H1 (cell line): ENCODE measurements at regions not wholly inside any gene's neighbourhood (a gene's known extent, or its start where the extent isn't known, plus 50 kb on each side); places are given as distances from the start of the nearest gene placed in this dataset.

ENCODE experiments used
- CTCF ChIA-PET: fragments of 300-600 bp; sonication (Branson Sonifier 250); formaldehyde crosslinking; loops from one replicate; lab custom pipeline; 2021; ENCODE audit not compliant: partially characterized antibody; lab: Charles Lee
- POLR2A ChIA-PET: fragments of 300-600 bp; sonication (Branson Sonifier 250); formaldehyde crosslinking; loops from one replicate; lab custom pipeline; 2021; ENCODE audit warnings: inconsistent platforms; ENCODE audit not compliant: partially characterized antibody; lab: Charles Lee
- DNase-seq, 2 experiments: peaks; one replicate each; pipeline versions ENCODE4 v3.0.0 to v3.0.0-alpha.2; 2010 to 2022; ENCODE audit warnings: low spot score in 2 of 2, low read depth in 1 of 2, mixed read lengths in 1 of 2
- FAIRE-seq: peaks from 2 replicates; lab custom pipeline; 2011; peaks lifted over from hg19 to GRCh38; lab: Jason Lieb, UNC
- H2AFZ ChIP-seq: 2 replicates; pipeline ENCODE4 v1.8.1; 2012; ENCODE audit warnings: low read length, inconsistent platforms
- H2AK5ac ChIP-seq: 2 replicates; pipeline ENCODE4 v1.6.1; 2013; ENCODE audit warnings: low read depth, low read length
- H2BK120ac ChIP-seq: replicated peaks from 2 replicates; pipeline ENCODE3; 2013; ENCODE audit warnings: low read depth, low read length, inconsistent platforms
- H2BK12ac ChIP-seq: 2 replicates; pipeline ENCODE4 v1.6.1; 2013; ENCODE audit warnings: low read depth, low read length
- H2BK15ac ChIP-seq: 2 replicates; pipeline ENCODE4 v1.6.1; 2013; ENCODE audit warnings: low read length
- H2BK20ac ChIP-seq: 2 replicates; pipeline ENCODE4 v1.6.1; 2013; ENCODE audit warnings: low read length
- H2BK5ac ChIP-seq: 2 replicates; pipeline ENCODE4 v1.6.1; 2013; ENCODE audit warnings: low read depth, low read length
- H3K14ac ChIP-seq: 2 replicates; pipeline ENCODE4 v1.6.1; 2013; ENCODE audit warnings: inconsistent platforms; ENCODE audit not compliant: insufficient read length
- H3K18ac ChIP-seq: 2 replicates; pipeline ENCODE4 v1.6.1; 2013; ENCODE audit warnings: low read length; ENCODE audit errors: extremely low read depth
- H3K23ac ChIP-seq: 2 replicates; pipeline ENCODE4 v1.6.1; 2013; ENCODE audit warnings: inconsistent platforms; ENCODE audit not compliant: insufficient read length
- H3K23me2 ChIP-seq: 2 replicates; pipeline ENCODE4 v1.6.1; 2013; ENCODE audit warnings: low read depth, low read length
- H3K27ac ChIP-seq: 2 replicates; pipeline ENCODE4 v1.6.1; 2011; ENCODE audit warnings: low read depth, low read length, inconsistent platforms
- H3K27me3 ChIP-seq, 4 experiments: replicated peaks in 1 of 4; 1 replicate in 1 of 4; 2 replicates in 3 of 4; pipeline versions ENCODE4 v1.6.1 to v1.8.1; 2011 to 2013; ENCODE audit warnings: low read length in 3 of 4, mild to moderate bottlenecking in 3 of 4, inconsistent platforms in 2 of 4, mixed read lengths in 2 of 4, moderate library complexity in 1 of 4; ENCODE audit not compliant: control insufficient read depth in 3 of 4, insufficient read depth in 3 of 4; ENCODE audit errors: extremely low read depth in 1 of 4
- H3K36me3 ChIP-seq, 4 experiments: 2 replicates each; pipeline versions ENCODE4 v1.6.1 to v1.8.1; 2011 to 2013; ENCODE audit warnings: mild to moderate bottlenecking in 4 of 4, low read length in 3 of 4, moderate library complexity in 2 of 4, control low read depth in 1 of 4, inconsistent platforms in 1 of 4; ENCODE audit not compliant: insufficient read depth in 4 of 4, control insufficient read depth in 2 of 4
- H3K4ac ChIP-seq: replicated peaks from 2 replicates; pipeline ENCODE3; 2013; ENCODE audit warnings: low read length, low read depth, mixed read lengths, inconsistent platforms; ENCODE audit not compliant: insufficient read length
- H3K4me1 ChIP-seq, 4 experiments: replicated peaks in 1 of 4; 1 replicate in 1 of 4; 2 replicates in 3 of 4; pipeline versions ENCODE4 v1.6.1 to v1.8.1; 2011 to 2013; ENCODE audit warnings: low read length in 3 of 4, inconsistent platforms in 2 of 4, mixed read lengths in 1 of 4; ENCODE audit not compliant: insufficient read depth in 4 of 4, control insufficient read depth in 3 of 4
- H3K4me2 ChIP-seq, 2 experiments: 2 replicates each; pipeline versions ENCODE4 v1.6.1 to v1.8.1; 2011 to 2013; ENCODE audit warnings: low read depth in 2 of 2, low read length in 2 of 2, control low read depth in 1 of 2, inconsistent platforms in 1 of 2, mild to moderate bottlenecking in 1 of 2; ENCODE audit not compliant: insufficient read depth in 1 of 2
- H3K4me3 ChIP-seq, 4 experiments: fragments of 200-600, 300-600 bp in 1 of 4; sonication (generic), shearing (Covaris generic), sonication (Bioruptor Twin) in 1 of 4; 2 replicates each; pipeline versions ENCODE4 v1.5.1 to v1.8.1; 2011 to 2016; ENCODE audit warnings: low read length in 4 of 4, low read depth in 3 of 4, control low read depth in 2 of 4, inconsistent platforms in 2 of 4, mild to moderate bottlenecking in 2 of 4, mixed read lengths in 1 of 4, moderate library complexity in 1 of 4; ENCODE audit not compliant: insufficient read depth in 2 of 4; ENCODE audit errors: extremely low read depth in 1 of 4
- H3K56ac ChIP-seq: replicated peaks from 2 replicates; pipeline ENCODE3; 2013; ENCODE audit warnings: low read depth, mild to moderate bottlenecking, mixed read lengths, low read length, inconsistent platforms; ENCODE audit not compliant: insufficient read length
- H3K79me1 ChIP-seq: 2 replicates; pipeline ENCODE4 v1.6.1; 2013; ENCODE audit warnings: low read depth, low read length, control low read depth
- H3K79me2 ChIP-seq, 2 experiments: 2 replicates each; pipeline versions ENCODE4 v1.6.1 to v1.8.1; 2012 to 2013; ENCODE audit warnings: low read length in 2 of 2, mild to moderate bottlenecking in 2 of 2, inconsistent platforms in 1 of 2; ENCODE audit not compliant: insufficient read depth in 2 of 2, control insufficient read depth in 1 of 2
- H3K9ac ChIP-seq, 4 experiments: replicated peaks in 1 of 4; 1 replicate in 1 of 4; 2 replicates in 3 of 4; pipeline versions ENCODE4 v1.6.1 to v1.8.1; 2011 to 2013; ENCODE audit warnings: low read depth in 3 of 4, low read length in 3 of 4, control low read depth in 2 of 4, mild to moderate bottlenecking in 2 of 4, moderate library complexity in 2 of 4, inconsistent platforms in 1 of 4; ENCODE audit errors: extremely low read depth in 1 of 4
- H3K9me3 ChIP-seq, 2 experiments: 2 replicates each; pipeline versions ENCODE4 v1.6.1 to v1.8.1; 2012 to 2013; ENCODE audit warnings: mild to moderate bottlenecking in 2 of 2, moderate library complexity in 2 of 2, control low read depth in 1 of 2, inconsistent platforms in 1 of 2, low read depth in 1 of 2, low read length in 1 of 2, mixed read lengths in 1 of 2; ENCODE audit not compliant: insufficient read depth in 2 of 2
- H4K20me1 ChIP-seq, 2 experiments: replicated peaks in 1 of 2; 2 replicates each; pipeline versions ENCODE3 to v1.8.1; 2011 to 2013; ENCODE audit warnings: inconsistent platforms in 2 of 2, low read length in 2 of 2, mild to moderate bottlenecking in 1 of 2; ENCODE audit not compliant: insufficient read depth in 2 of 2, control insufficient read depth in 1 of 2
- H4K5ac ChIP-seq: 2 replicates; pipeline ENCODE4 v1.6.1; 2013; ENCODE audit warnings: low read length, low read depth, mixed read lengths, inconsistent platforms; ENCODE audit not compliant: insufficient read length
- H4K8ac ChIP-seq: 2 replicates; pipeline ENCODE4 v1.8.0; 2013; ENCODE audit warnings: mild to moderate bottlenecking, moderate library complexity, low read length, inconsistent platforms; ENCODE audit not compliant: insufficient read depth; ENCODE audit errors: extremely low read depth
- H4K91ac ChIP-seq: replicated peaks from 2 replicates; pipeline ENCODE3; 2013; ENCODE audit warnings: low read length, mixed read lengths, inconsistent platforms; ENCODE audit not compliant: insufficient read length
- CTCF ChIP-seq, 3 experiments: IDR thresholded peaks; 1 replicate in 2 of 3; 2 replicates in 1 of 3; pipeline versions ENCODE4 v1.5.1 to v1.6.1; 2011; ENCODE audit warnings: low read length in 3 of 3, mild to moderate bottlenecking in 3 of 3, inconsistent platforms in 2 of 3, low read depth in 1 of 3, moderate library complexity in 1 of 3; ENCODE audit not compliant: insufficient read depth in 1 of 3; ENCODE audit errors: control extremely low read depth in 1 of 3
- PHF8 ChIP-seq: fragments of 200-600 bp; sonication (generic); conservative IDR thresholded peaks from 2 replicates; pipeline ENCODE4 v1.7.1; 2012; ENCODE audit warnings: low read depth, mild to moderate bottlenecking, inconsistent platforms, low read length, moderate library complexity
- RAD21 ChIP-seq, 2 experiments: IDR thresholded peaks in 1 of 2; conservative IDR thresholded peaks in 1 of 2; 2 replicates each; pipeline ENCODE4 v1.6.1; 2011; ENCODE audit warnings: low read depth in 2 of 2, low read length in 2 of 2, improper control_type of control experiment in 1 of 2, inconsistent platforms in 1 of 2, mild to moderate bottlenecking in 1 of 2, moderate library complexity in 1 of 2
- WGBS, 2 experiments: shearing (Covaris generic) in 1 of 2; methylation state at CpG; one replicate each; pipeline versions ENCODE4 v1.1.6 to v1.1.7; 2013 to 2015; ENCODE audit warnings: low lambda C conversion rate in 2 of 2, mixed read lengths in 2 of 2, inconsistent platforms in 1 of 2, low coverage in 1 of 2, missing lambda C conversion rate in 1 of 2; ENCODE audit not compliant: insufficient replicate concordance in 2 of 2, insufficient coverage in 1 of 2, insufficient read length in 1 of 2; ENCODE audit errors: extremely low coverage in 1 of 2, missing lambda C conversion rate in 1 of 2; 5-methylcytosine and 5-hydroxymethylcytosine counted together

- Histone ChIP-seq H3K23me2 (no peaks in the 10 kb centered on the region), H2BK20ac (no peak overlapping the region), H2BK5ac (no peak overlapping the region), H3K79me1 (no peaks in the 10 kb centered on the region), H4K20me1 (no peaks in the 10 kb centered on the region), H2AFZ (peak overlapping the region; percentile 94), H3K9me3 (no peaks in the 10 kb centered on the region), H3K23ac (no peak overlapping the region), H4K5ac (no peak overlapping the region), H3K14ac (no peak overlapping the region), H3K4me1 (peaks cover 0 to 3% (median 0%) of the 10 kb centered on the region in 4 experiments; a peak in 2 of 7 replicates), H3K79me2 (no peaks in the 10 kb centered on the region), H3K18ac (no peak overlapping the region), H3K27me3 (no peaks in the 10 kb centered on the region), H3K4me2 (peak overlapping the region in 1 of 2 experiments; percentile 16; a peak in 1 of 4 replicates), H3K9ac (no peak overlapping the region), H3K36me3 (no peaks in the 10 kb centered on the region; a peak in 1 of 8 replicates), H3K56ac (no peak overlapping the region), H2BK15ac (no peak overlapping the region), H3K27ac (no peak overlapping the region), H2BK120ac (no peak overlapping the region), H2BK12ac (no peak overlapping the region), H3K4ac (no peak overlapping the region), H2AK5ac (no peak overlapping the region), H4K91ac (no peak overlapping the region), H3K4me3 (no peak overlapping the region), H4K8ac (no peak overlapping the region)
- FAIRE-seq (peak; percentile 69), DNase-seq (peak; percentile 49 to 50)
- TF ChIP-seq PHF8 (no peak), RAD21 (IDR thresholded peaks at IDR 0.05 in 1 of 2, conservative IDR thresholded peaks at IDR 0.05 in 1 of 2; ENCODE audit: low read depth in 2 of 2, low read length in 2 of 2) (peak; percentile 78 to 81), CTCF (IDR thresholded peaks at IDR 0.05; ENCODE audit: control extremely low read depth in 1 of 3, insufficient read depth in 1 of 3, low read depth in 1 of 3, low read length in 3 of 3) (peak; percentile 29 to 72 (median 62))
- POLR2A ChIA-PET: no interaction called here
- CTCF ChIA-PET: interaction anchor here (0.6 to 2.6 kb wide), 39 partner anchors 13 to 1334 kb away, joined by 3 to 26 read pairs (median 3); no protein-coding TSS in a partner anchor
- 26% methylated on average over 4 of the region's 8 CpGs; no CpG with 5 or more reads in 1 of the 2 experiments for WGBS, 2 experiments
Observed at GRCh38 chr11:23540101-23540561, 679.9 kb upstream of the CCDC179 start.
